ENCODE measurements at regions not wholly inside any gene's neighbourhood (a gene's known extent, or its start where the extent isn't known, plus 50 kb on each side); places are given as distances from the start of the nearest gene placed in this dataset.
"Not testable (repeated sequence)": the region's sequence is repeated elsewhere in the genome, so short reads cannot be mapped to it uniquely, and the experiment has no call there.

DNA sequence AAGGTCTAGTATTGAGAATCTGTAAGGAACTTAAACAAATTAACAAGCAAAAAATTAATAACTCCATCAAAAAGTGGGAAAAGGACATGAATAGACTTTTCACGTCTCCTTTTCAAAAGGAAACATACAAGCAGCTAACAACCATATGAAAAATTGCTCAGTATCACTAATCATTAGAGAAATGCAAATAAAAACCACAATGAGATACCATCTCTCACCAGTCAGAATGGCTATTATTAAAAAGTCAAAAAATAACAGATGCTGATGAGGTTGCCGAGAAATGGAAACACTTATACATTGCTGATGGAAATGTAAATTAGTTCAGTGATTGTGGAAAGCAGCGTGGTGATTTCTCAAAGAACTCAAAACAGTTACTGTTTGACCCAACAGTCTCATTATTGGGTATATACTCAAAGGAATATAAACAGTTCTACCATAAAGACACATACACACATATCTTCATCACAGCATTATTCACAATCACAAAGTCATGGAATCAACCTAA lies 410.4 kb upstream of the SMIM31 start:
- DNase-seq = no peak

DNA sequence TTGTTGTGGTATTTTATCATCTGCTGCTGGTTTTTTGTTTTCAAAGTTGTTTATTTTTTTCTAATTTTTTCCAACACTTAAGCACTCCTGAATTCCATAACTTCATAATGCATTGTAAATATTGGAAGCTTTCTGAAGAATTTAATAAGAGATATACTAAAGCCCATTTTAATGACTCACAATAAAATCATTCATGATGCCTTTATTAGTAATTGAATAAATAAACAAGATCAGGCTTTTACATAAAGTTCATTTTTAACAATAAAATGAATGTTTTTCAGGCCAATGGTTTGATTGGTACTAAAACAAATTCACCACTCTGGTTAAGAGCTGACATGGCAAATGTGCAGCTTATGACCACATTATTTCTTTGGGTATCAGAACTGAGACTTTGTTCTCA lies 408.2 kb upstream of the SMIM31 start:
- DNase-seq = no peak

DNA sequence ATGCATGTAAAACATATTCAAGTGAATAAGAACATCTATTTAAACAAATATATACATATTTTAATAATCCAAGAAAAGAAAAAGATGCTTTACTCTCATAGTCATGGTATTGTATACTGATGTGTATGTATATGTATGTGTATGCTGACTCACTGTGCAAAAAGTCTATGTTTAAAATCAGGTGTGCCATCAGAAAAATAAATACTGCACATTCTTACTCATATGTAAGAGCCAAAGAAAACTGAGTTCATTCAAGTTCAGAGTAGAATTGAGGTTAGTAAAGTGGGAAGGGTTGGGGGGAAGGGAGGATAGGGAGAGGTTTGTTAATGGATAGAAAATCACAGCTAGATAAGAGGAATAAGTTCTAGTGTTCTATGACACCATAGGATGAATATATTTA lies 403.9 kb upstream of the SMIM31 start:
- no peak for DNase-seq

DNA sequence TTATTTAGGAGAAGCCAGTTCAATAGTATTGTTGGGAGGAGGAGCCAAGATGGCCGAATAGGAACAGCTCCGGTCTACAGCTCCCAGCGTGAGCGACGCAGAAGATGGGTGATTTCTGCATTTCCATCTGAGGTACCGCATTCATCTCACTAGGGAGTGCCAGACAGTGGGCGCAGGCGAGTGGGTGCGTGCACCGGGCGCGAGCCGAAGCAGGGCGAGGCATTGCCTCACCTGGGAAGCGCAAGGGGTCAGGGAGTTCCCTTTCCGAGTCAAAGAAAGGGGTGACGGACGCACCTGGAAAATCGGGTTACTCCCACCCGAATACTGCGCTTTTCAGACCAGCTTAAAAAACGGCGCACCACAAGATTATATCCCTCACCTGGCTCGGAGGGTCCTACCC lies 403.2 kb upstream of the SMIM31 start:
- not testable (repeated sequence) for DNase-seq

DNA sequence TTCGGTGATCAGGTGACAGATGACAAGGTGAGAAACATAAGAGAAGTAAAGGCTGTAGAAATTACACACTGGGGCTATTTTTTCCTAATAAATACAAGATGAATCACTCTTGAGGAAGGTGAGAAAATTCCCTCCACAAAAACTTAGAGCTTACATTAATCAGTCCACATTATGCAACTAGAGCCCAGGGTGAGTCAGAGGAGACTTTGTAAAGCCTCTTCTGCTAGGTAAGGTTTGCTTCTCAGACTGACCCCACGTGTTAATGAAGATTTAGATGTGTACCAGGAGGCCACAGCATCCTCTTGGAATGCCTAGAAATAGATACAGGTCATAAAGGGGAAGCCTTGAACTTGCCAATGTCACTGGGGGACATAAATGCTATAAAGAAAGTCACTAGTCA lies 396.0 kb upstream of the SMIM31 start:
- no peak for DNase-seq

DNA sequence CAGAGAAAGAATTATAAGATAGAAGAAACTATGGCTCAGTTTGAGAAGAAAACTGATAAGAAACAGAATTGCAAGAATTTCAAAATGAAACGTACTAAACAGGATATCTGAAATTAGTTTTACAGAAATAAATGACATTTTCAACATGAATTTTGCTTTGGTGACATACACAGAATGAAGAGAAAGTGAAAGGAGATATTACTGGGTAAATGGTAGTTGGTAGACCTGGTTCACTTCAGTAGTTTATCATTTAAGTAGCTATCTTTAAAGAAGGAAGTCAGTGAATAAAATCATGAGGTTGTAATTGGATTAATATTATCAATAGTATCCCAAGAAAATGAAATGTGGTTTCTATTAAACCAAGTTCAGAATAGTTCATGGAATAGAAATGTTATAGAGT lies 395.5 kb upstream of the SMIM31 start:
- DNase-seq = no peak

- DNase-seq = no peak
These were observed 394.1 kb upstream of the SMIM31 start for GRCh38 chr4:164359881-164360280.

DNA sequence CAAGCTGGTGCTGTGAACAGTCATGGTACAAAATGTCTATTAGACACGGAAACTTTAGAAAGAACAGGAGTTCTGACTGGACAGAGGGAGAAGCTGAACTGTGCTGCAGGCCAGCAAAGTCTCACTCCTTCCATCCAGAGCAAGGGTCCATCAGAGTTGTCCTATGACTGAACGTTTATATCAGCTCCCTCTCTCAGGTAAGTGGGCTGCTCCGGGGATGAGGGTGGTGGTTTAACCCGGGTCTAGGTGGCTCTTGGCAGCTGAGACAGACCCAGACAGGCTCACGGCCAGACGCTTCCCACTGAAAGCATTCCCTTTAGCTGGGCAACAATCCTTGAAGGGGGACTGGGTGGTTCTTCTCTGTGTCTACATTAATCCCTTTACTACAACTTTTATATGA lies 385.0 kb upstream of the SMIM31 start:
- DNase-seq = no peak

DNA sequence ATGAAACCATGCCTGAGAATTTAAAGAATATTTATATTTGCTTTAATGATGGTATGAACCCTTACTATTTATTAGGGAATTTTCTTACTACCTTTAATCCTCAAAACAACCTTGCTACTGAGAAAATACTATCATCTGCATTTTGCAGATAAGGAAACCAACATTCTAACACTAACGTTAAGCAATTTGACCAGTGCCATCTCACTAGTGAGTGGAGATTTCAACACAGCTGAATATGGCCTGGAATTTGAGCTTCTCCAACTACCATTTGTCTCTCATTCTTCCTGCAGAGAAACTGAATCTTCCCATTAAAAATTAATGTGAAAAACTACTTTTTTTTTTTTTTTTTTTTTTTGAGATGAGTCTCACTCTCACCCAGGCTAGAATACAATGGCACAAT lies 380.9 kb upstream of the SMIM31 start:
- DNase-seq = no peak

- DNase-seq = no peak
These were observed 376.7 kb upstream of the SMIM31 start for GRCh38 chr4:164377277-164377676.

DNA sequence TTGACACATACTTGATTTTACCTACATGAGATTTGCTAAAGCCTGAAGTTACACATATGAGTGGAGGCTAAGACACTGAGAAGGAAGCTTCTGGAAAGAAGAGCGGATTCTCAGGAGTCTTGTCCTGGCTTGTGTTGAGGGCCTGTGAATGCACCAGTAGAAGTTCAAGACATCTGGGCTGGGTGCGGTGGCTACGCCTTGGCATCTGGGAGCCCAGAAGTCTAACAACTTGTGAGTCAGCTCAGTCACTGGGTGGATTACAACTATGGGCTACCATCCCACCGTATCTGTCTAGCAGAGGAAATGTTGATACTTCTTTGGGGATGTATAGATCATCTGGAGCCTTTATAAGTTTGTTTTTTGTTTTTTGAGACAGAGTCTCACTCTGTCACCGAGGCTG lies 375.6 kb upstream of the SMIM31 start:
- DNase-seq = no peak

DNA sequence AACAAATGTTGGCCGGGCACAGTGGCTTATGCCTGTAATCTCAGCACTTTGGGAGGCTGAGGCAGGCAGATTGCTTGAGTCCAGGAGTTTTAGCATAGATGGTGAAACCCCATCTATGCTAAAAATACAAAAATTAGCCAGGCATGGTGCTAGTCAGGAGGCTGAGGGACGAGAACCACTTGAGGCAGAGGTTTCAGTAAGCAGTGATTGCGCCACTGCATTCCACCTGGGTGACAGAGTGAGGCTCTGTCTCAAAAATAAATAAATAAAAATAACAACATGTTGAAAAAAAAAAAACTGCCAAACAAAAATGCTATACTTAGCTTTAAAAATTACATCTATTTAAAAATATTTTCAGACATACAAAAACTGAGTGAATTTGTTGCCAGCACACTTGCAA lies 374.2 kb upstream of the SMIM31 start:
- no peak for DNase-seq

GRCh38 chr4:164381859-164382258 lies 372.1 kb upstream of the SMIM31 start:
- DNase-seq = no peak

GRCh38 chr4:164383058-164383357 lies 370.9 kb upstream of the SMIM31 start:
- no peak for DNase-seq

DNA sequence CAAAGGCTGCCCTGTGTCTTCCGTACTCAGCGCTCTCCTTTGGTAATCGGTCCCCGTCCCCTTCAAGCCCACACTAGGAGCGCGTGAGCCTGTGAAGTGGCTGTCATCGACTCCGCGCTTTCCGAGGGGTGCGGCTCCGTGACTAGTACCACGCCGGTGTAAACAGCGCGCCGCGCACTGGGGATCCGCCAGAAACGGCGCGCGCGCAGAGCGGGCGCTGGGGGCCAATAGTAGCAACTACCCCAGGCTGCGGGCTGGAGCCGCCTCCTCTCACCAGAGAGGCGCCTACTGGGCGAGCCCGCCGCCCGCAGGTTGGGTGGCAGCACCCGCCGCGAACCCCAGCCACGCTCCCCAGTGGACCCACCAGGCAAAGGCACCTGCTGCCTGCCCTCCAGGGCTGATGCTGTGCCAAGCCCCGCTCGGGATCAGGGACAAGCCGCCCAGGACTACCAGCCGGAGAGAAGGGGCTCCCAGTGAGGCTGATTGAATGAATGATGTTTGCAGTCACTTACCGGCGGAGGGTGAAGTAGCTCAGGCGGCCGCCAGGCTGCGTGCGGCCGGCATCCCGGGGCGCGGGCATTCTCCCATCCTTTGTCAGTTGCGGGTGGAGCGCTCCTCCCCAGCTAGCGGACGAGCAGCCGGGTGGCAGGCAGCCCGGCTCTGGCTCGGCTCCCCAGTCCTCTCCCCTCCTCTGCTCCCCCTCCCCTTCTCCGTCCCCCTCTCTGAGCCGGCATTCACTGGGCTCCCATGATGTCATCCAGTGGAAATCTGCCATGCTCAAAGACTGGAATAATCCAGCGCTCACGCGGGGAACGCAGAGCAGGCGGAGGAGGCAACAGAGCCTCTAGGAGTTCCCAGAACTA lies 370.3 kb upstream of the SMIM31 start:
- DNase-seq = no peak

DNA sequence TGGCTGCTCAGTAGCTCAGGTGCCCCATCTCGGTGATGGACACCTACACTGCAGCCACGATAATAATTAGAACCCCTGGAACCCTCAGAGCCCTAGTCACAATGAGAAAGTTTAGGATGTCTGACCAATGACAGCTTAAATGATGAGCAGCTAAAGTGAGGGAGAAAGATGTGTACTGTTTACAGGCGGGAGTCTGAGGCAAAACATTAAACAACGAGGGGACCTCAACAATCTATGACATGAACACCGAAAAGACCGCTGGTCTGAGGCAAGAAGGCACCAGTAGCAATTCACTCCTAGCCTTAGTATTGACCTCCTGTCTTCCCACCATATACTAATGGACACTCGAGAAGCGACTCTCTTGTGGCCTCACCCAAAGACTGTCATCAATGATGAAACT lies 369.5 kb upstream of the SMIM31 start:
- DNase-seq = no peak

GRCh38 chr4:164396439-164396838 lies 357.5 kb upstream of the SMIM31 start:
- no peak for DNase-seq

- no peak for DNase-seq
These were observed 351.4 kb upstream of the SMIM31 start for GRCh38 chr4:164402554-164402953.

GRCh38 chr4:164405774-164406173 lies 348.2 kb upstream of the SMIM31 start:
- no peak for DNase-seq

DNA sequence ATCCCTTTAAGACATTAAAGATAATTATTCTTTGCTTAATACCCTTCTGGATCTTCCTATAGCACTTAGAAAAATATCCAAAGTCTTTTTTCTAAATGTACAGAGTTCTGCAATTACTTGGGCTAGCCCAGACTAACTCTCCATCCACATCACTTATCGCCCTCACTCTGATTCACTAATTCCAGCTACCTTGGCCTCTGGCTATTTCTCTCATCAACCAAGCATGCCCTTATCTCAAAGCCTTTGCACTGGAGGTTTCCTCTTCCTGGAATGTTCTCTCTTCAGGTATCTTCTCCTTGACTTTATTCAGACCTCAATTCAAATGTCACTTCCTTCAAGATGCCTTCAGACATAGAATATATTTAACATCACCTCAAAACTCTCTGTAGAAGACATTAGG lies 345.1 kb upstream of the SMIM31 start:
- DNase-seq = no peak

GRCh38 chr4:164410401-164410800 lies 343.5 kb upstream of the SMIM31 start:
- DNase-seq = no peak

GRCh38 chr4:164412246-164412645 lies 341.7 kb upstream of the SMIM31 start:
- no peak for DNase-seq

GRCh38 chr4:164413743-164414142 lies 340.2 kb upstream of the SMIM31 start:
- no peak for DNase-seq

GRCh38 chr4:164423819-164424218 lies 330.1 kb upstream of the SMIM31 start:
- no peak for DNase-seq

DNA sequence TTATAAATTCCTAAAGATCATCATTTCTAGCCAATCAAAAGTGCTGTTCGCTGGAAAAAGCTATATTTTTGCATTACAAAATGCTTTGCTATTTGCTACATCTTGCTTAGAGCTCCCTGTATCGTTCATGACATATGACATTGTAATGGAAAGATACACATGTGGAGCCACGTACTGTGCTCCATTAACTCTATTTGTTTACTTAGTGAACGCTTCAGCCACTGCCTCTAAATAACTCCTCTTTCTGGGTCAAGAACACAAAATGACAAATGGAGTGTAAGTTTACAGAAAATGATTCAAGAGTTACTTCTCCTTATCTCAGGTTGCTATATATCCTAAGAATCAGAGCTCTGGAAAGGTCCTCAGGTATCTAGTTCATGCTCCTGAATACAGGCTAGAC lies 329.1 kb upstream of the SMIM31 start:
- no peak for DNase-seq
